Muscle of arm (tissue), 1 donor: ENCODE measurements at regions not wholly inside any gene's neighbourhood (a gene's known extent, or its start where the extent isn't known, plus 50 kb on each side); places are given as distances from the start of the nearest gene placed in this dataset.

Source experiments
- DNase-seq: peaks from one replicate; pipeline ENCODE4 v3.0.0-alpha.2; 2013

- DNase-seq = no peak
Measured at GRCh38 chr3:150094150-150094933, 123.6 kb upstream of the PFN2 start.

- no peak for DNase-seq
Measured at GRCh38 chr3:150091626-150092025, 120.9 kb upstream of the PFN2 start.

GRCh38 chr3:150090877-150091276 is 120.2 kb upstream of the PFN2 start:
- DNase-seq = no peak

- DNase-seq = no peak
Measured at GRCh38 chr3:150090006-150090405, 119.3 kb upstream of the PFN2 start.

- no peak for DNase-seq
Measured at GRCh38 chr3:150084128-150084527, 113.4 kb upstream of the PFN2 start.

GRCh38 chr3:150083655-150084042 is 113.0 kb upstream of the PFN2 start:
- peak; percentile 81 for DNase-seq

GRCh38 chr3:150082898-150083654 is 112.4 kb upstream of the PFN2 start:
- DNase-seq = no peak

- DNase-seq = no peak
Measured at GRCh38 chr3:150081084-150081483, 110.4 kb upstream of the PFN2 start.

GRCh38 chr3:150080058-150080730 is 109.5 kb upstream of the PFN2 start:
- no peak for DNase-seq

- DNase-seq = peak; percentile 60
Measured at GRCh38 chr3:150079029-150079739, 108.5 kb upstream of the PFN2 start.

GRCh38 chr3:150077581-150078247 is 107.0 kb upstream of the PFN2 start:
- no peak for DNase-seq

GRCh38 chr3:150077107-150077506 is 106.4 kb upstream of the PFN2 start:
- no peak for DNase-seq

- no peak for DNase-seq
Measured at GRCh38 chr3:150076443-150076842, 105.7 kb upstream of the PFN2 start.

- no peak for DNase-seq
Measured at GRCh38 chr3:150075417-150075865, 104.7 kb upstream of the PFN2 start.

- no peak for DNase-seq
Measured at GRCh38 chr3:150074697-150075416, 104.2 kb upstream of the PFN2 start.

GRCh38 chr3:150074277-150074676 is 103.6 kb upstream of the PFN2 start:
- no peak for DNase-seq

GRCh38 chr3:150073513-150073912 is 102.8 kb upstream of the PFN2 start:
- DNase-seq = no peak

- no peak for DNase-seq
Measured at GRCh38 chr3:150073031-150073430, 102.3 kb upstream of the PFN2 start.

- no peak for DNase-seq
Measured at GRCh38 chr3:150072576-150072975, 101.9 kb upstream of the PFN2 start.

GRCh38 chr3:150070271-150070670 is 99.6 kb upstream of the PFN2 start:
- no peak for DNase-seq

- no peak for DNase-seq
Measured at GRCh38 chr3:150069633-150070032, 98.9 kb upstream of the PFN2 start.
